ENCODE measurements at regions not wholly inside any gene's neighbourhood (a gene's known extent, or its start where the extent isn't known, plus 50 kb on each side); places are given as distances from the start of the nearest gene placed in this dataset.

- H3K27ac ChIP-seq = no peak overlapping the region
- intact Hi-C loops (cut with DNase I; ENCODE audit: low total_unique reads) = no loop called here
- TF ChIP-seq, protein P1, sequence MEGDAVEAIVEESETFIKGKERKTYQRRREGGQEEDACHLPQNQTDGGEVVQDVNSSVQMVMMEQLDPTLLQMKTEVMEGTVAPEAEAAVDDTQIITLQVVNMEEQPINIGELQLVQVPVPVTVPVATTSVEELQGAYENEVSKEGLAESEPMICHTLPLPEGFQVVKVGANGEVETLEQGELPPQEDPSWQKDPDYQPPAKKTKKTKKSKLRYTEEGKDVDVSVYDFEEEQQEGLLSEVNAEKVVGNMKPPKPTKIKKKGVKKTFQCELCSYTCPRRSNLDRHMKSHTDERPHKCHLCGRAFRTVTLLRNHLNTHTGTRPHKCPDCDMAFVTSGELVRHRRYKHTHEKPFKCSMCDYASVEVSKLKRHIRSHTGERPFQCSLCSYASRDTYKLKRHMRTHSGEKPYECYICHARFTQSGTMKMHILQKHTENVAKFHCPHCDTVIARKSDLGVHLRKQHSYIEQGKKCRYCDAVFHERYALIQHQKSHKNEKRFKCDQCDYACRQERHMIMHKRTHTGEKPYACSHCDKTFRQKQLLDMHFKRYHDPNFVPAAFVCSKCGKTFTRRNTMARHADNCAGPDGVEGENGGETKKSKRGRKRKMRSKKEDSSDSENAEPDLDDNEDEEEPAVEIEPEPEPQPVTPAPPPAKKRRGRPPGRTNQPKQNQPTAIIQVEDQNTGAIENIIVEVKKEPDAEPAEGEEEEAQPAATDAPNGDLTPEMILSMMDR (IDR thresholded peaks at IDR 0.05 in 4 of 5, conservative IDR thresholded peaks at IDR 0.05 in 1 of 5) = no peak
- no peak for TF ChIP-seq POLR2A (IDR thresholded peaks at IDR 0.05)
- in situ Hi-C loops (cut with MboI; ENCODE audit: low sequenced_read_pairs in 4 of 4) = no loop called here
- no peaks in the 10 kb centered on the region for H3K36me3 ChIP-seq
- DNase-seq (no peak), ATAC-seq (no peak)
- no peaks in the 10 kb centered on the region for H3K9me3 ChIP-seq
- H3K4me3 ChIP-seq = no peak overlapping the region
- no peaks in the 10 kb centered on the region for H3K27me3 ChIP-seq
- no peaks in the 10 kb centered on the region for H3K4me1 ChIP-seq
These were observed 100.9 kb upstream of the CCDC150 start for GRCh38 chr2:196538646-196539045.

DNA sequence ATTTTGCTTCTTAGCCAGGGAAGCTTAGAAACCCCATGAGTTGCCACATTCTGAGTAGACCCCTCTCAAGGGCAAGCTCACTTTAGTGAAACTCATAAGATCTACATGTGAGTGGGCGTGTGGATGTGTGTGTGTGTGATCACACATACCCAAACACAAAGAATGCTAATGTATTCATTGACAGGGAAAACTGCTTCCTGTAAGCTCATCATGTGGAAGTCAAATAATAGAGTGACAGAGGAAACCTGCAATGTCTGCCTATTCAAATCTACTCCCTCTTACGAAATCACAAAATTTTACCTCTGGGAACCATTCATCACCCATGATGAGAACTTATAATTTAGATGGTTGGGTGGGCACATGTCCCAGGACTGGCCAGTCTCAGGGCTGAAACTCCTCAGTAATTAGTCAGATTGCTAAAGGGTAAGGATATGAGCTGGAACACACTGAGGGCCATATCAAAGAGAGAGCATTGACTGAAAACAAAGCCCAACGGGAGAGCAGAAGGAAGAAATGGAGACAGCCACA lies 94.5 kb upstream of the CCDC150 start:
- no peak for DNase-seq
- ATAC-seq = no peak
- Histone ChIP-seq H3K4me3 (no peak overlapping the region), H3K4me1 (no peaks in the 10 kb centered on the region), H3K9me3 (no peaks in the 10 kb centered on the region), H3K36me3 (no peaks in the 10 kb centered on the region), H3K27me3 (no peaks in the 10 kb centered on the region), H3K27ac (no peak overlapping the region)
- intact Hi-C loops (cut with DNase I; ENCODE audit: low total_unique reads) (no loop called here), in situ Hi-C loops (cut with MboI; ENCODE audit: low sequenced_read_pairs in 4 of 4) (no loop called here)
- TF ChIP-seq, protein P1 (IDR thresholded peaks at IDR 0.05 in 4 of 5, conservative IDR thresholded peaks at IDR 0.05 in 1 of 5) = no peak
- no peak for TF ChIP-seq POLR2A (IDR thresholded peaks at IDR 0.05)

- H3K27me3 ChIP-seq = no peaks in the 10 kb centered on the region
- no peaks in the 10 kb centered on the region for H3K36me3 ChIP-seq
- ATAC-seq (no peak), DNase-seq (no peak)
- in situ Hi-C loops (cut with MboI; ENCODE audit: low sequenced_read_pairs in 4 of 4) (no loop called here), intact Hi-C loops (cut with DNase I; ENCODE audit: low total_unique reads) (no loop called here)
- H3K4me3 ChIP-seq = no peak overlapping the region
- no peaks in the 10 kb centered on the region for H3K4me1 ChIP-seq
- H3K27ac ChIP-seq = no peak overlapping the region
- no peak for TF ChIP-seq POLR2A (IDR thresholded peaks at IDR 0.05)
- TF ChIP-seq, protein P1 (IDR thresholded peaks at IDR 0.05 in 4 of 5, conservative IDR thresholded peaks at IDR 0.05 in 1 of 5) = no peak
- H3K9me3 ChIP-seq = no peaks in the 10 kb centered on the region
These were observed 93.2 kb upstream of the CCDC150 start for GRCh38 chr2:196546151-196546919.

- Histone ChIP-seq H3K36me3 (no peaks in the 10 kb centered on the region), H3K27ac (no peak overlapping the region), H3K4me3 (no peak overlapping the region), H3K27me3 (no peaks in the 10 kb centered on the region), H3K9me3 (no peaks in the 10 kb centered on the region), H3K4me1 (no peaks in the 10 kb centered on the region)
- ATAC-seq (no peak), DNase-seq (no peak)
- in situ Hi-C loops (cut with MboI; ENCODE audit: low sequenced_read_pairs in 4 of 4) (no loop called here), intact Hi-C loops (cut with DNase I; ENCODE audit: low total_unique reads) (no loop called here)
- TF ChIP-seq, protein P1 (IDR thresholded peaks at IDR 0.05 in 4 of 5, conservative IDR thresholded peaks at IDR 0.05 in 1 of 5) = no peak
- no peak for TF ChIP-seq POLR2A (IDR thresholded peaks at IDR 0.05)
These were observed 90.5 kb upstream of the CCDC150 start for GRCh38 chr2:196549052-196549451.

Data from gastrocnemius medialis (tissue), 4 donors.